Cerebellar cortex (tissue), 1 donor: ENCODE measurements at regions not wholly inside any gene's neighbourhood (a gene's known extent, or its start where the extent isn't known, plus 50 kb on each side); places are given as distances from the start of the nearest gene placed in this dataset.
A peak's percentile ranks its signal among the peaks of the same experiment; 100 is the strongest.

Experiments
- DNase-seq: peaks from one replicate; pipeline ENCODE4 v3.0.0-alpha.2; 2015; ENCODE audit warnings: low spot score

DNA sequence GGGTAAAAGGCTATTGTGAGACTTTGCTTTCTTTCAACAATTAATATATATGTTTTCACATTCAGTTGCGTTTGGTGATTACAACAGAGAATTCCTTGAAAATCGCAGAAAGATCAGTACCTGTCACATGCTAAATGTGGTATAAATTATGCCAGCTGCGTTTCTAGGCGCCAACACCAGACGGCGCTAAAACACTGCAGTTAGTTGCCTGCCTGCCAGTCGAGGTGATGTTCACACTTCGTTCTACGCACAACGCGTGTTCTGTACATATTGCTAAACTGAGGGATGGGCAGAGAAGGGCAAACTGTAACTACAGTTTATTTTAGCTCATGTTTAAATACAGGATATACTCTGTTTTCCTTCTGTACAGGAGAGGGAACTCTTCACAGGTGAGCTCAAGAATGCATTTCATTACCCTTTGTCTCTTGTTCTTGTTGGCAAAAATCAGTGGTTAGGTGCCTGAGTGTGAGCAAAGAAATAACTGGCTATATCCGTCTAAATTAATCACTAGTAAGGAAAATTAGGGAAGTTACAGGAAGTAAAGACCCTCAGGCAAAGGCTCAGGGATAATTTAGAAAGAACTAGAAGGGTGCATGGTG, 100.1 kb upstream of the RGS17 start:
- peak; percentile 59 for DNase-seq

DNA sequence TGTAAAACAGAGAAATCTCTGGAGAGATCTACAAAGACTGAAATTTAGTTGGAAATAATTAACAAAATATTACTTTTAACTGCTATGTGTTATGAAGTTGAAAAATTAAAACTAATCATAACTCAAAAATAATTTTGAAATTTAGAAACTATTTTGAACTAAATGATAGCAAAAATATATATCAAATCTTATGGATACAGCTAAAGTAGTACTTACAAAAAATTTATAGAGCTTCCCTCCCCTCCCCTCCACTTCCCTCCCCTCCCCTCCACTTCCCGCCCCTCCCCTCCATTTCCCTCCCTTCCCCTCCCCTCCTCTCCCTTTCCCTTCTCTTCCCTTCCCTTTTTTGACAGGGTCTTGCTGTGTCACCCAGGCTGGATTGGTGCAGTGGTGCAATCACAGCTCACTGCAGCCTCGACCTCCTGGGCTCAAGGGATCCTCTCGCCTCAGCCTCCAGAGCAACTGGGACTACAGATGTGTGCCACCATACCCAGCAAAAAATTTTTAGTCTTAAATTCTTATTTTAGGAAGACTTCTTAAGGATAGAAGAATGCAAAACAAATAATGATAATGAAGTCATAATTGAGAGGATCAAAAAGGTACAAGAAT, 87.2 kb upstream of the RGS17 start:
- DNase-seq, result no peak

DNA sequence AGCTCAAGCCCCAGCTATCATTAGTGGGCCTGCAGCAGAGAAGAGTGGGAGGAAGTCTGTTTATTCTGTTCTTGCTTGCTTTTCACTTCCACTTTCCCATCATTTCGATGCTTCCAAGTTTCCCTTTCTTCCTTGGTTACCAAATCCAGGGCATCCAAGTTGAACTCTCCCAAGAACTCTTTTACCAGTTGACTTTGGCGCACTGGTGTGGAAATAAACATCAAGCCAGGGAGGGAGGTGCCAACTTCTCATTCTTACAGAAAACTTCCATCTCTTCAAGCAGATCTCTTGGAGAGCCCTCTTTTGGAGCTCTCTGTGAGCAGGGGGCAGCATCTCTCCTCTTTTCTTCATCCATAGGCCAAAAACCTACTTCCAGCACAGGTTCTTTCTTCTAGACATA, 85.7 kb upstream of the RGS17 start:
- no peak for DNase-seq

DNA sequence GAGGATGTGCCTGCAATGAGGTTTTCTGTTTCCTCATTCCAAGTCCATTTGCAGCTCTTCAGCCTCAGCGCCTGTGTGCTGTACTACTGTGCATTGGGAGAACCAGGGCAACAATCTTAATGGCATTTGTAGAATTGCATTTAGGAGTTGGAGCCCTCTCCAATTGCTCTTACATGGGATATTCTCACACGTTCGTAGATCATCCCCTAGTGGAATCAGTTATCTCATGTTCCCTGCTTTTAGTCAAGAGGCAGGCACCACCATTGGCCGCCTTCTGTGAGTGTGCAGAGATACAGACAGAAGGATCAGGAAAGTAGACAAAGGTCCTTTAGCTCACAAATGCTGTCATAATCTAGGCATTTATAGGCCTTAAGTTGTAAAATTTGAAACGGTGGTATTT, 84.2 kb upstream of the RGS17 start:
- DNase-seq, result no peak

DNA sequence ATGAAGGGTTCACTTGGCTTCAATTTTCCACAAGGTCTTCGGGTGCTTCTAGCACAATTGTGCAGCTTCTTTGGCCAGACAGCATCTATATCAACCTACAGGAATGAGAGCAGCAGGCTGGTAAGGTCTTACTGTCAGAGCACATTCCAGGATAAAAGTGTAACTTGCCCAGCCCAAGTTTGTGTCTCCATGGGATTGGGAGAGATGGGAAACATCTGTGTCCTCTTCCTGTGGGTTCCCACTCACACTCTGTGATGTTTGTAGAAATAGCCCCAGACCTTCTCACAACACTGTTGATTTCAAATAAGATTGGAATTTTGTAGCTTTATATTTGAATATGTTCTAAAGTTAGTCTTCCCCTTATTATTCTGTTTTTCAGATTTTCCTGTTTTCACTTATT, 83.4 kb upstream of the RGS17 start:
- DNase-seq, result no peak

DNA sequence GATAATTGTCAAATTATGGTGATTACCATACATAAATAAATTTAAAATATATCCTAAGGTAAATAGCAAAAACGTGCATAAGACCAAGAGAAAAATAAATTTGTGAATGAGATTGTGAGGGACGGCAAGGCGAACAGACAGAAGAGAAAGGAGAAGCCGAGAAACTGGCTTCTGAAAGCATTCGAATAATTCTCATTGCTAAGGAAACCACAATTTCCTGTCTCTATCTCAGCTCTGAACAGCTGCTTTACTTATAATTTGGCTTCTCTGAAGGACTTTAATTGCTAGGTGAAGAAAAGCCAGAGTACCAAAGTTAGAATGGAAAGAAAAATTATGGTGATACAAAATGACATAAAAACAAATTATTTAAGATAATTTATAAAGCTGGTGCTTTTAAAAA, 79.0 kb upstream of the RGS17 start:
- DNase-seq, result no peak

DNA sequence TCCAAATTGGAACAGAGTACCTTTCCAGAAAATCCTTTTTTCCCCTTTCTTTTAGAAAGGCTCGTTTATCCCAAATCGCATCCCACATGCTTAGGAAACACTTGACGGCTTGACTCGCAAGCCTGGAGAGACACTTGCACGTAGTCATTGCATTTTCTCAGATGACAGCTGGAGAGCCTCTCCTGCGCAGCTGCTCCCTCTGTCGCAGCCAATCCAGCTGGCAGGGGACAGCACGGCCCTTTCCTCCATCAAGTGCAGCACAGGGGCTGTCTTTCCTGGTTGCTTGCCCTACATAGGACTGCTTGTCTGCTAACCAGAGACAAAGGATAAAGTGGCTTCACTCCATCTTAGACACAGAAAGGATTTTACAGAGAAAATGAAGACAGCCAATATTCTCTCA, 77.6 kb upstream of the RGS17 start:
- DNase-seq, result no peak

DNA sequence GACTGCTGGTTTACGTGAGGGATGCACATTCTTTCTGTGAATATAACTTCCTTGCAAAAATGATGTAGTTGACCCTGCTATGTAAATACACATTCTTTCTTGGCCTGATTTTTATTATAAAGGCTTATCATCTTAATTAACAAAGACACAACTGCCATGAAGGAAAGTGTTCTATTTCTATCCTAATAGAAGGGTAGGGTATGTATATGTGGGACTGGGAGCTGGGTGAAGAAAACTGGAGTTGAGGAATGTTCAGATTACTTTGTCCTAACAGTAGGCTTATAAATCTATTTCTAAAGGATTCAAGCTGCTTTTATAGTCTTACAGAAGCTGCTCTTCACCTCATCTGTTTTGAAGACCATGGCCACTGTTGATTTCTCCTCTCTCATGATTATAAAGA, 76.5 kb upstream of the RGS17 start:
- no peak for DNase-seq

DNA sequence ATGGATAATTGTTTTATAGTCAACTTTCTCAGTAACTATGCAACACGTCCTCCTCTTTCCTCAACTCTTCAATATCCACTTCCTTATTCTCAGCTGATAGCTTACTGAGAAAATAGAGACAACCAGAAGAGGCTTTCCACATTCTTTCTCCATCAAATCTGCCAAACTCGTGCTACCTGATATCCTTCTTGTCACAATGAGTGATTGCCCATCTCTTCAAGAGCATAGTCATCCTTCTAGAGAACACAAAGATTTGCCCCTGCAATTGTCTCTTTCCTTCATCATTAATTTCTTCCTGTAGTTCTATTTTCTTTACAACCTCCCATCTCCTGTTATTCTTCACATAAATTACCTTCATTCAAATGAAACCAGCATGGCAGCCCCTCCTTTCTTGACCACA, 75.9 kb upstream of the RGS17 start:
- no peak for DNase-seq

DNA sequence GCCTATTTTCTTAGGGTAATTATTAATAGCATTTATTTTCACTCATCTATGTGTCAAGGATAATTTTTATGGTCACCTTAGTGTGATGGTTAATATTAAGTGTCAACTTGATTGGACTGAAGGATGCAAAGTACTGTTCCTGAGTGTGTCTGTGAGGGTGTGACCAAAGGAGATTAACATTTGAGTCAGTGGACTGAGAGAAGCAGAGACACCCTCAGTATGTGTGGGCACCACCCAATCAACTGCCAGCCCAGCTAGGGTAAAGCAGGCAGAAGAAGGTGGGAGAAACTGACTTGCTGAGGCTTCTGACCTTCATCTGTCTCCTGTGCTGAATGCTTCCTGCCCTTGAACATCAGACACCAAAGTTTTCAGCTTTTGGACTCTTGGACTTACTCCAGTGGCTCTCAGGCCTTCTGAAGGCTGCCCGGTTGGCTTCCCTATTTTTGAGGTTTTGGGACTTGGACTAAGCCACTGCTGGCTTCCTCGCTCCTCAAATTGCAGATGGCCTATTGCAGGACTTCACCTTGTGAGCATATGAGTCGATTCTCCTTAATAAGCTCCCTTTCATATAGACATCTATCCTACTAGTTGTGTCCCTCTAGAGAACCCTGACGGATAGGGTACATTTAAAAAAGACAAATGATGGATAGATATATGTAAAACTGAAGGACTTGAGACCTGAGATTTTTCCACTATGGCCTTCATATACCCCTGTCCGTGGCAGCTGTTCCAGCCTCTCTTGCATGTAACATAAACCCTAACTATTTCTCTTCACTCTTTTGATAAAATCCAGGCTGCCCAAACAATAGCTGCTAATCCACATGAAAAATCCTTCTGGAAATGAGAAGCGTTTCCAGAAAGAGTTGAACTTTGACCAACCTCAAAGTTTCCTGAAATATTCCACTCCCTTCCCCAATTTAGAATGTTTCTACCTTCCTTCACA, 62.1 kb upstream of the RGS17 start:
- DNase-seq, result no peak

DNA sequence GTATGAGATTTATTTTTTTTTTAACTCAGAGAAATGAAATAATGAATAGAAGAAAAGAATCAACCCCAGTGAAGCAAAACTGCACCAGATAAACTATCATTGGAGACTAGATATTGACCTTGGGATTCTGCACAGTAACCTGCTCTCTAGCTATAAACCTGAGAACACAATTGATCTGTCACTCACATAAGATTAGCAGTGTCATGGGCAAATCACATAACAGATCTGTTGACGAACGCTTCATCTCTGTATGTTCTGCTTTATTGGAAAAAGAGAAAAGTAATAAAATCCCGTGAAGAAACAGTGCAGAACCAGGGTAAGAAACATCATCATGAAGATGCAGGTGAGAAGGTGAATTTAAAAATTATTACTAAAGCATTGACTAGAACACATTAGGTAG, 52.8 kb upstream of the RGS17 start:
- DNase-seq, result no peak
